HL-60 (cell line): ENCODE measurements at regions not wholly inside any gene's neighbourhood (a gene's known extent, or its start where the extent isn't known, plus 50 kb on each side); places are given as distances from the start of the nearest gene placed in this dataset.

Source experiments
- DNase-seq, 2 experiments: peaks; one replicate each; pipeline ENCODE4 v3.0.0-alpha.2; 2010 to 2020; ENCODE audit warnings: low read depth in 1 of 2, low spot score in 1 of 2
- H3K27ac ChIP-seq: fragments of 250-450 bp; sonication (Bioruptor Pico); replicated peaks from 2 replicates; pipeline ENCODE4 v1.5.1; 2020; ENCODE audit warnings: mild to moderate bottlenecking, moderate library complexity
- H3K27me3 ChIP-seq: fragments of 250-450 bp; sonication (Bioruptor Pico); 2 replicates; pipeline ENCODE4 v1.5.1; 2021; ENCODE audit warnings: mild to moderate bottlenecking, moderate library complexity; ENCODE audit not compliant: insufficient read depth, poor library complexity, severe bottlenecking
- H3K4me3 ChIP-seq: replicated peaks from 2 replicates; pipeline ENCODE4 v1.5.1; 2011; ENCODE audit warnings: mild to moderate bottlenecking, control low read depth, low read length; ENCODE audit not compliant: insufficient read depth
- GABPA ChIP-seq: IDR thresholded peaks from 2 replicates; pipeline ENCODE4 v1.6.1; 2012; ENCODE audit warnings: low read depth
- POLR2AphosphoS5 ChIP-seq: IDR thresholded peaks from 2 replicates; pipeline ENCODE4 v1.6.1; 2012; ENCODE audit warnings: low read depth
- REST ChIP-seq: IDR thresholded peaks from 2 replicates; pipeline ENCODE4 v1.6.1; 2012; ENCODE audit warnings: low read depth; ENCODE audit not compliant: insufficient replicate concordance
- SPI1 ChIP-seq: IDR thresholded peaks from 2 replicates; pipeline ENCODE4 v1.6.1; 2012; ENCODE audit warnings: low read depth, mild to moderate bottlenecking, borderline replicate concordance
- TF ChIP-seq, protein P1 (sequence below): IDR thresholded peaks from one replicate; pipeline ENCODE4 v1.5.1; 2011; ENCODE audit warnings: low read length, control low read depth, inconsistent platforms; ENCODE audit not compliant: insufficient read depth

DNA sequence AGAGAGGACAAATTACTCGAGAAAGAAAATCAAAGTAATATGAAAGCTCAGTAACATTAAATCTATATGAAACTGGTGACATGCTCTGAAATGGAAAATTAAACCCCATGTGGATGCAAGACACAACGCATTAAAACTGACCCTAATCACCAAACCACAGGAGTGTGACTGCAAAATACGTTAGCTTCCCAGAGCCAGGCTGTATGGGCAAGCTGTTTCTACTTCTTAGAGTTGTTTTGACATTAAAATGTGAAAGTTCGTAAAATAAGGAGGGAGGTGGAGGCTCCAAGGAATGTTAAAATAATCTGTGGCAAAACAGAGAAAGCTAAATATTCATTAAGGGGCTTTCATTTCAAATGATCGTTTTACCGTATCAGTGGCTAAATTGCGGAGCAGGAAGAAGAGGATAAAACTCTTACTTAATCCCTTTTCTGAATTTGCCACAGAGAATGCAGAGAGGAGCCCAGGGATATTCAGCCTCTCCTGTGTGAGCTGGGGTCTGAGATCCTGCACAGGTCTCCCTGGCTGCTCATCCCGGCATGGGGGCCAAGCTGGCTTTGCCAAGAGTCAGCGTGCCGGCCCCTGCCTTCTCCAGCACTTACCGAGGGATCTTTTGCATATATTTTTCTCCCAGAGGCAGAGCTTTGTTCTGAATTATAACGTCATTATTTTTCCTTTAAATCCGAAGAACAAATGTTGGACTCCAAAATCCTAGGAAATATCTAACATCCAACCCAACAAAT is 239.8 kb upstream of the THBS1 start:
- Histone ChIP-seq H3K27ac (no peak overlapping the region), H3K27me3 (no peaks in the 10 kb centered on the region), H3K4me3 (no peak overlapping the region)
- no peak for DNase-seq
- no peak for TF ChIP-seq GABPA
- TF ChIP-seq POLR2AphosphoS5 = no peak
- TF ChIP-seq, protein P1, sequence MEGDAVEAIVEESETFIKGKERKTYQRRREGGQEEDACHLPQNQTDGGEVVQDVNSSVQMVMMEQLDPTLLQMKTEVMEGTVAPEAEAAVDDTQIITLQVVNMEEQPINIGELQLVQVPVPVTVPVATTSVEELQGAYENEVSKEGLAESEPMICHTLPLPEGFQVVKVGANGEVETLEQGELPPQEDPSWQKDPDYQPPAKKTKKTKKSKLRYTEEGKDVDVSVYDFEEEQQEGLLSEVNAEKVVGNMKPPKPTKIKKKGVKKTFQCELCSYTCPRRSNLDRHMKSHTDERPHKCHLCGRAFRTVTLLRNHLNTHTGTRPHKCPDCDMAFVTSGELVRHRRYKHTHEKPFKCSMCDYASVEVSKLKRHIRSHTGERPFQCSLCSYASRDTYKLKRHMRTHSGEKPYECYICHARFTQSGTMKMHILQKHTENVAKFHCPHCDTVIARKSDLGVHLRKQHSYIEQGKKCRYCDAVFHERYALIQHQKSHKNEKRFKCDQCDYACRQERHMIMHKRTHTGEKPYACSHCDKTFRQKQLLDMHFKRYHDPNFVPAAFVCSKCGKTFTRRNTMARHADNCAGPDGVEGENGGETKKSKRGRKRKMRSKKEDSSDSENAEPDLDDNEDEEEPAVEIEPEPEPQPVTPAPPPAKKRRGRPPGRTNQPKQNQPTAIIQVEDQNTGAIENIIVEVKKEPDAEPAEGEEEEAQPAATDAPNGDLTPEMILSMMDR = no peak
- TF ChIP-seq SPI1 = no peak
- no peak for TF ChIP-seq REST

- no peaks in the 10 kb centered on the region for H3K27me3 ChIP-seq
- TF ChIP-seq POLR2AphosphoS5 (no peak), GABPA (no peak), SPI1 (no peak), REST (no peak)
- TF ChIP-seq, protein P1 = no peak
- no peak for DNase-seq
- no peak overlapping the region for H3K27ac ChIP-seq
- H3K4me3 ChIP-seq = no peak overlapping the region
These were observed 236.2 kb upstream of the THBS1 start for GRCh38 chr15:39344662-39345141.

DNA sequence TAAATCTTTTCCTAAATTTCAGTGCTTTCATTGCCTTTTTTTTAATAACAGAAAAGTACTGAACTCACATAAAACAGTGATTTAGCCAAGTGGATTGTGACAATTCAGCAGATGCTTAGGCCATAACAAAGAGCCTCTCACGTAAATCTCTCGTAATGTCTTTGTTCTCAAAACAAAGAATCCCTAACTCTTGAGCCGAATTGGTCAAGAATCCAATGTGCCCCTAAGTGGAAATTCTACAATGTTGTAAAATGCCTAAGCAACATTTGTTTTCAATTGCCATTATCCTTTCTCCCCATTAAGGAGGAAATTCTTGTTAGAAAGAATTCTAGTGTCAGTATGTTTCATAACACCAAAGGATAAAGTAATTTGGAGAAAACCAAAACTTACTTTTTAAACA is 235.7 kb upstream of the THBS1 start:
- no peak for TF ChIP-seq REST
- no peak overlapping the region for H3K4me3 ChIP-seq
- no peak overlapping the region for H3K27ac ChIP-seq

More for the DNA sequence above, 235.7 kb upstream of the THBS1 start:
- DNase-seq = no peak
- no peaks in the 10 kb centered on the region for H3K27me3 ChIP-seq
